Cerebellar cortex (tissue), 1 donor: ENCODE measurements at regions not wholly inside any gene's neighbourhood (a gene's known extent, or its start where the extent isn't known, plus 50 kb on each side); places are given as distances from the start of the nearest gene placed in this dataset.
A peak's percentile ranks its signal among the peaks of the same experiment; 100 is the strongest.
"Not testable (repeated sequence)": the region's sequence is repeated elsewhere in the genome, so short reads cannot be mapped to it uniquely, and the experiment has no call there.

Experiments
- DNase-seq: peaks from one replicate; pipeline ENCODE4 v3.0.0-alpha.2; 2015; ENCODE audit warnings: low spot score

DNA sequence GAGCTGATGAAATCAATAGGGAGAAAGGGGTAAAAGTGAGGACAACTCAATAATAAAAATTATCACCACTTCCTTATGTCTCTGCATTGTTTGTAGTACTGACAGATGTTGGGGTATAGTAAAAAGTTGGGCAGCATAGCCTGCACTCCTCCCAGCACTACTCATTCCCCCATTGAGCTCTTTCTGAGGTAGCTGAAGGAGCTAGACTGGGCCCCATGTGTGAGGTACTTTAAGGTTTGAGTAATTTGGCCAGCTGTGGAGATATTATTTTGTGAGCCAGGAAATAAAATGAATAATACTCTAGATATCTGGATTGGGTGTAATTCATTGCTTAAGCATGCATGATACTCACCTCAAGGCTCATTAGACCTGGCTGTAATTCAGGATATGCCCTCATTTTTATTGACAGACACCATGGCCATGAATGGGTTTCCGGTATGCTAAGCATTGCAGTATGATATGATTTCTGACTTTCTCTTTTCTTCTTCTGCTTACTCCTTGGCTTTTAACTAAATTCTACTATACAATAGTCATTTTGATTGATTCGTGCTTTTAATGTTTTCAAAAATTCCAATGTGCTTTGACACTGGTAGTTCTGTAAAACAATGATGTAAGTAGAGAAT, 283.9 kb upstream of the RIMS1 start:
- no peak for DNase-seq

DNA sequence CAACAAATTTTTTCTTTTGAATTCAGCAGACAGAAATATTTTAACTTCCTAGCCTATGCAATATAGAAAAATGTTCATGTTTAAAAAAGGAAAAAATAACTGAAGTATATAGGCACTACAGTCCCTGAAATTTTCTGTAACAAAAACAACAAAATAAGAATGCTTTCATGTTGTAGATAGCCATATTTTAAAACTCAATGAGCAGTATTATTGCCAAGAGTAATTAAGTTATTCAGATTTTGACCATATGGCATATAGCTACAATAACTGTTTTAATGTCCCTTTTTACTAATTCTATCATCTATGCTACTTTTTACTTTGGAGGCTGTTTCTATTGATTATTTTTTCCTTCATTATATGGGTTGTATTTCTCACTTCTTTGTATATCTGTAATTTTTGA, 283.3 kb upstream of the RIMS1 start:
- no peak for DNase-seq

DNA sequence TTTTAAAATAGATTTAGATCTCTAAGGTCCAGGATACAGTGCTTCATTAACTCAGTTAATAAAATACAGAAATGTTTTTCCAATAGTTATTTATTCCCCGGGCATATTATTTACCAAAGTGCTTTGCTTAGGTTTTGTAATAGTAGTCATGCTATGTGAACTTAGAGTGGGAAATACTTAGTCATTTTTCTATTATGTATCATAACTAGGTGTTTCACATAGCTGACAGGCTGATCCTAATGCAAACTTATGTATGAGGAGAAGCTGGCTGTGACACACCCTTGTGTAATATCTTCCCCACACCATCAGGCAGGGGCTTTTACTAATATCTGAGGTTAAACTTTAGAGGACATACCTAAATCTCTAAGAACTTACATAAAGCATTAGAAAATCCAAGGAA, 277.7 kb upstream of the RIMS1 start:
- no peak for DNase-seq

DNA sequence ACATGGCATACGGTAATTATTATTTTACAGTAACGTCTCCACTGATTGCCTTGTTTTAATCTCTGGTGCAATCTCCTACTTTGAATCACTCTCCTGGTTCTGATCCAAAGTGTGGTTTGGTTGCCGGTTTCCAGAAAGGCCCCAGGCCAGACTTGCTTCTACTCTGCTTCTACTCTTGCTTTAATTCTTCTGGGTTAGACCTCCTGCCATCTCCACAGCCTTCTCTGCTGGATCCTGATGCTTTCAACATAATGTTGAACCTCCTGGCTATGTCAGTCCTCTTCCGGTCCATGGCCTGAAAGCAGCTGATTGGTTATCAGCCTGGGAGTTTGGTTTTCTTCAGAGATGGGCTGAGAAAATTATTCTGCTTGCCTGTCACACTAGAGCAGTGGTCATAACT, 266.5 kb upstream of the RIMS1 start:
- DNase-seq = peak; percentile 47

DNA sequence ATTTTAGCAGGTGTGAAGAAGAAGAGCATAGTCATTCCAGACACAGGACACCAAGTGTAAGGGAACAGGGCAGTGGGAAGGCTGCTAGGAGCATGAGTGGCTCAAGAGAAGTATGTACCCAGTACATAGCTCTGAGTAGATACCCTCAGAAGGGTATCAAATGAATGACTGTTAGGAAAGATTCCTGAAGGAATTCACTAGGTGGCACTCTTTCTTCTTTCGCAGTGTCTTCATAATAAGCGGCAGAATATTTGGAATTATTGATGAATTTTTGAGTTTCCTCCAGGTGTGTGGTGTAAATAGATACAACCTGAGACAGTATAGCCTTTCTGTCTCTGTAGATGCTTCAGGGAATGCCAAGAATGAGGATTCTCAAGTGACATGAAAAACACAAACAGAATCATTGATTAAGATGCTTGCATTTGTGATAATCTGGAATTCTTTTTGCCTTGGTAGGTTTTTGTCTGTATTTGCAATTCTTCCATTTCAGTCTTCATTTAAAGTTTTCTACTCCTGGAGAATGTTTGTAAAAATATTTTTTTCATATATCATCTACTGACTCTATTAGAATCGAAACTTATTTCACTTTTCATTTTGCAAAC, 264.3 kb upstream of the RIMS1 start:
- peak; percentile 65 for DNase-seq

DNA sequence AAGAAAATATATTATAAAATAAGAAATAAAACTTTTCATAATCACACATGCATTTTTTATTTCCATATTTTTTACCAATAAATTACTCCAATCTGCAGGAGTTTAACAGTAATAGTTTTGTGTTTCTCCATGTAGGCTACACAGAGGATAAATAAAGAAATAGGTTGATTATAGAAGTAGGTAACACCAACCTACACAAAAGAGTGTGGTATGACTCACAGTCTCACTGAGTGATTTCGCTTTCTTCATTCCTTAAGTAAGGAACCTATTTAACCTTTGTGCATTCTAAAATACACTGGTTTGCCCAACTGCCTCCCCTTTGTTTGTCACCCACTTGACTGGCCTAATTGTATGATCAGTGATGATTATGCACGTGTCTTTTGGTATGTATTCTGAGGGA, 244.2 kb upstream of the RIMS1 start:
- no peak for DNase-seq

DNA sequence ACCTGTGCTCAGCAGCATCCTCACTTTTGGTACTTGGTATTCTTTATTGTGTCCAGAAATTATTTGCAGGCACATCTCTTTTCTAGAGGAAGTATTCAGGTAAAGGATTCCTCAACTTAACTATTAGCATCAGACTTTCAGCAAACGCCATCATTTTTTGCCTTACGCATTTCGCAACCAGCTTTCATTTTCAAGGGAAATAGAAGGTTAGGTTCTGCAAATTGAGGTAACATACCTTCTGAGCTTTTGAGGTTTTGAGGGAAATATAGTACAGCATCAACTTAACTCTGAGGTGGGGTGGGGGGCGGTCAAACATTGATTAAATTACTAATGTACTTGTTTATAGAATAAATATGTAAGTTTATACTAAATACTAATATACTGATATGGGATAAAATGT, 243.6 kb upstream of the RIMS1 start:
- no peak for DNase-seq

DNA sequence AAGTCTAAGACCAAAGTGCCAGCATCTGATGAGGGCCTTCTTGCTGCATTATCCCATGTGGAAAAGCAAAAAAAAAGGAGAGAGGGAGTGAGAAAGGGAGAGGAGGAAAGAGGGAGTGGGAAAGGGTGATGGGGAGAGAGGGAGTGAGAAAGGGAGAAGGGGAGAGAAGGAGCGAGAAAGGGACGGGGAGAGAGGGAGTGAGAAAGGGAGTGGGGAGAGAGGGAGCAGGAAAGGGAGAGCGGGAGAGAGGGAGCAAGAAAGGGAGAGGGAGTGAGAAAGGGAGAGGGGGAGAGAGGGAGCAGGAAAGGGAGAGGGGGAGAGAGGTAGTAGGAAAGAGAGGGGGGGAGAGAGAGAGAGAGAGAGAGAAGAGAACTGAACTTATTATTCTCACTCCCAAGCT, 241.1 kb upstream of the RIMS1 start:
- no peak for DNase-seq

DNA sequence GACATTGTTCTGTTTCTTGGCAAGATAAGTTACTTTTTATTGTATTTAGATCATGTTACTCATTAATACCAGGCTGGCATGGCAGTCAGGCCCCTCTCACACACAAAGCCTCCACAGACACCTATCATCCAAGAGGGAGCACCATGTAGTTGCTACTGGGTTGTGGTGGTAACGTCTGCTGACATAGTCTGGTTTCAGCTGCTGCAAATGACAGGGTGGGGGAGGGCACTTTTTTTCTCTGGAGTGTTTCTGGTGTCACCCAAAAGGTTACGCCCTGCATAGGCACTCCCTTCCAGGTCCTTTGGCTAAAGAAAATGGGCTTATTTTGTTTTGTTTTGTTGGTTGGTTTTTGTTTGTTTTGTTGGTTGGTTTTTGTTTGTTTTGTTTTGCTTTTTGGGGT, 236.4 kb upstream of the RIMS1 start:
- DNase-seq = no peak

DNA sequence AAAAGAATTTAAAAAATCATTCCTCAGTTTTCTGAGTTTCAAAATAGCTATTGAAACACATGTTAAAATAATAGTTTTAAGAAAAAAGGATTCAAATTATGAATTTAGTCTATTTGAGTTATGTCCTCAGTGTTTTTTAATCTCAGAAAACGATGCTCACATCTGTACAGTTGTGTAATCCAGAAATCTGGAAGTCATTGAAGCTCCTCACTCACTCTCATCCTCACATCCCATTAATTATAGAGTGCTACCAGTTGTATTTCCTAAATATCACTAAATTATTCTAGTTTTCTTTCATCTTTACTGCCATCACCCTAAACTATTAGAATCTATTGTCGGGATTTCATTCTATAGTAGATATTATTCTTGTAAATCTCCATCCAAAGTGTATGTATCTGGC, 234.7 kb upstream of the RIMS1 start:
- DNase-seq = no peak

DNA sequence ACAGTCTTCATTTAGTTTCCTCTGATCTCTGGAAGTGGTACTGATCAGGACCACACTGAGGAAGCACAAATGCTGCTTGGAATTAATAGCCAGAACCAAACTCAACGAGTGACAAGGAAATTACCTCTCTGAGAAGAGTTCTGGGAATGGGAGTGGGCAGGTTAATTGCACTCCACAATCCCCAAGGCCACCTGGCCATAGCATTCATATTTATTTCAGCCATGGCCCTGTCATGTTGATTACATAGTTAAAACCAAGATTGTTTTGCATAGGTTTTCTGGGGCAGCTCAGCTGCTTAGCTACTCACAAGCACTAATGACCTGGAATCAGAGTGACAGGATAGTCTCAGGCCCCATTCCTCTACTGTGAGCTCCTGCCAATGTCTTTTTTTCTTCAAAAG, 230.2 kb upstream of the RIMS1 start:
- DNase-seq = peak; percentile 44

DNA sequence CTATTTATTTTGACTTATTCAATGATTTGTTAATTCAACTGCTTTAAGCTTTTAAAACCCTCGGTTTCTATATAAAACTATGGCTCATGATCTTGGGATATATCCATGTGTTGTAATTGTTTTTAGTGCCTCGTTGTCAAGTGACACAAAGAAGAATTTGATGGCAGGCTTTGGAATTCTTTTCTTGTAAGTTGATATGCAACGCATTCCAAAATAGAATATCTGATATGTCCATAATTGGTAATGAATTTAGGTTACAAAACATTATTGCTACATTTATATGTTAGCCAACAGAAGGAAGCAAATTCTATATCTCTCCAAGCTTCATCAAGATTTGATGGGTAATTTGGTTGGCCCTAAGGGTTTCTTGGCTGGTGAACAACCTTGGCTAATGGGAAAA, 220.4 kb upstream of the RIMS1 start:
- no peak for DNase-seq

DNA sequence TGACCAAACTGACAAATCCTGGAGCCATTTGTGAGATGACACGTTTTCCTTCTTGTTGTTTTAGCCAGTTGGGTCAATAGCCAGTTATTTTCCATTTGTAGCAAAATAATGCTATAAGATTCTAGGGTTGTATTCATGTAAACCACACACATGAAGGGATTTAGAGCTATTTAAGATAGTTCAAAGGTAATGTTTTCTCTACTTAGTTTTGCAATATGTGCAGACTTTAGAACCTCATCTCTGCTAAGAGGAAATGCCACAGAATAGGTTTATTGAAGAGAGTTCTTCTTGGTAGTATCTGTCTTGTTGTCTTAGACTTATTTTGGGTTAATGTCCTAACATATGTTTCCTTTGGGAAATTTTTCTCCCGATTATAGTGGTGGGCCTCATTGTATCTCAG, 213.5 kb upstream of the RIMS1 start:
- no peak for DNase-seq

DNA sequence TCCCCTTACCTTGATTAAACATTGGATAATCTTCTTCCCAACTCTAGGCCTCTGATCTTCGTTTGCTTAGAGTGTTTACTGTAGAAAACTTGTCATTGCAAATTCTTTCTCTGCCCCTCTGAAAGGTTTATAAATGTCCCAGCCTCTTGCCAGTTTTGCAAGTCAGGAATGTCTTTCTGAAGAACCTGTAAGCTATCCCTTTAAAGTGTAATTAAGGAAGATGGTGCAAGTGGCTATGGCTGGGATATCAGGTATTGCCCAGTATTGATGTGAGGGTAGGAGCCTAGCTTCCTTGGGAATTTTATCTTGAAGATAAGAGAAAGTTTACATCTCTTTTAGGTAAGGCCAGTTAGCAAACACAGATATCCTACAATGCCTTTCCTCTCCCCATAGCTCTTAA, 211.0 kb upstream of the RIMS1 start:
- DNase-seq = no peak

DNA sequence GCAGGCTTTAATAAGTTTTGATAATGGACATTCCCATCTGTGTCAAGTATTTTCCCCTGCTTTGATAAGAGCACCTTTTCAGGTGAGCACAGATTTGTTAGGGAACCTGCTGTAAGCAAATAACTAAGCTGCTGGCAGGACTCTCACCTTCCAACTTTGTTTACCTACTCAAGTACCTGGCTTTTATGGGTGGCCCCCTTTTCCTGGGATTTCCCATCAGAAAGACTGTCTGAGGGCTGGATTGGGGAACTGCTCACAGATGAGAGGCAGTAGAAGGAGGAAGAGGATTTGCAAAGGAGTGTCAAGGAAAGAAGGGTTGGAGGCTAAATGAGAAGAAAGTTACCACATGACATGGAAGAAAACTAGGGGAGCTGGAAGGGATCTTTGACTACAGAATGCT, 210.1 kb upstream of the RIMS1 start:
- DNase-seq = no peak

DNA sequence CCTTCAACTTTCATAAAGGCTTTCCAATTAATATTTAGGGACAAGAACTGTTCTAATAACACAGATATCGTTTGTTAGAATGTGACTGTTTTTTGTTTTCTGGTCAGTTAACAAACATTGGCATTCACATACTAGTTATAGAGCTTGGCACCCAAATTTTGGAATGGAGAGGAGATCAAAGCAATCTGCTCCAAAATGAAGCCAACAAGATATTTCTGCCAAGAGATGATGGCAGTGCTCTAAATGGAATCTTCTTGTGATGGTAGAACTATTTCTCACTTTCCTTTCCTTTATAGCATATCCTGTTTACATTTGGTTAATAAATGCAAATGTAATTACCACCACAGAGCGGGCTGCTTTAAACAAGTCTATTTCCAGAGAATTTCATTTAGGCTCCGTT, 208.3 kb upstream of the RIMS1 start:
- DNase-seq = peak; percentile 95

DNA sequence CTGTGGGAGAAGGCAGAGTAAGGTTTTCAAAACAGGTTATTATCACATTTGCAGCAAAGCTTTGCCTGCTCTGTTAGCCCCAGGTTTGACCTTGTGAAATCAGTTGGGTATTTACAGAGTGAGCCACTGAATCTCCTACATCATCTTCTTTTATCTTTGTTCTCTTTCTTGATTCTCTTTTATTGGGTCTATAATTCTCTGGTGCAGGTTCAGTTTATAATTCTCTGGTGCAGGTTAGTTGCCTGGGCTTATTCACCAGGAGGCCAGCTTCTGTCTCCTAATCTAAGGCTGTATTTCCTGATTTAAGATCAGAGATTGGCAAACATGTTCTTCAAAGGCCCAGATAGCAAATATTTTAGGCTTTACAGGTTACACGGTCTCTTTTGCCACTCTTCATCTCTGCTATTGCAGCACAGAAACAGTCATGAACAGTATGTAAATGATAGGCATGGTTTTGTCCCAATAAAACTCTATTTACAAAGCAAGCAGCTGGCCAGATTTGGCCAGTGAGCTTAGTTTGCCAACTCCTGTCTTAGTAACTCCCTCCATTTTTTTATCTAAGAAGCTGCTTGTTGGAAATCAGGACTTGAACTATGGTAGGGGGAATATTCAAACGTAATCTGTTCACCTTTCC, 205.0 kb upstream of the RIMS1 start:
- DNase-seq = no peak

DNA sequence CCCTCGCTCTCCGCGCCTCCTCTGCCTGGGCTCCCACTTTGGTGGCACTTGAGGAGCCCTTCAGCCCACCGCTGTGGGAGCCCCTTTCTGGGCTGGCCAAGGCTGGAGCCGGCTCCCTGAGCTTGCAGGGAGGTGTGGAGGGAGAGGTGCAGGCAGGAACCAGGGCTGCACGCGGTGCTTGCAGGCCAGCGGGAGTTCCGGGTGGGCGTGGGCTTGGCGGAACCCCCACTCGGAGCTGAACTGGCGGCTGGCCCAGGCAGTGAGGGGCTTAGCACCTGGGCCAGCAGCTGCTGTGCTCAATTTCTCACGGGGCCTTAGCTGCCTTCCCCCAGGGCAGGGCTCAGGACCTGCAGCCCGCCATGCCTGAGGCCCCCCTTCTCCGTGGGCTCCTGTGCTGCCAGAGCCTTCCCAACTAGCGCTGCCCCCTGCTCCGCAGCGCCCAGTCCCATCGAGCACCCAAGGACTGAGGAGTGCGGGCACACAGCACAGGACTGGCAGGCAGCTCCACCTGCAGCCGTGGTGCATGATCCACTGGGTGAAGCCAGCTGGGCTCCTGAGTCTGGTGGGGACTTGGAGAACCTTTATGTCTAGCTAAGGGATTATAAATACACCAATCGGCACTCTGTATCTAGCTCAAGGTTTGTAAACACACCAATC, 200.2 kb upstream of the RIMS1 start:
- not testable (repeated sequence) for DNase-seq

DNA sequence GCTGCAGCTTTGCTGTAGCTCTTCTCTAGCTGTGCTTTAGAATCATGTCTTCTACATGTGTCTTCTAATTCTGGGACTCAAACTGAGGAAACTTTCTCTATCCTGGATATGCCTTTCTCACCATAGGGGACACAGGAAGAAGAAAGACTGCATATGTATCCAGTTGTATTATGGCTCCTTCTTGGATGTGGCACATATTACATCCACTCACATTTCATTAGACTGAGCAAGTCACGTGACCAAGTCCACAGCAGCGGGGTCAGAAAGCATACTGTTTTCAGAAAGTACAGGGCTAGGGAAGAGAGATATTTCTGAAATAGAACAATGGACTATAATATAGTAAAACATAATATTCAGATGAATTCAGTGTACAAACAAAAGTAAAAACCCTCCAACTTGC, 187.6 kb upstream of the RIMS1 start:
- DNase-seq = no peak

DNA sequence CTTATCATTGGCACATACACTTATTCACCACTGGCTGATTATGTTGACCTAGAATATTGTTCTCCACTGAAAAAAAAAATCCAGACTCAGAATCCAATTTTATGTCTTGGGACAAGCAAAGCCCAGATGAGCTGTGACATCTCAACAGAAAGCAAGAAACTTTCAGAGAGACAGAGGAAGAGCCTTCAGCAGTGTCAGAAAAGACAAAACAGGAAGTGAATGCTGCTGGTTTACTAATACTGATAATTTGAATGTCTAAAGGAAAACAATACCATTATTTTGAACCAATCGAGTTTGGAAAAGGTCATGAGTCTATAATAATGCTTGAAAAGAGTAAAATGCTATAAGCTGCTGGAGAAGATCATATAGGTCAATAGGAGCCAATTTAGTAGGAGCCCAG, 179.8 kb upstream of the RIMS1 start:
- no peak for DNase-seq

DNA sequence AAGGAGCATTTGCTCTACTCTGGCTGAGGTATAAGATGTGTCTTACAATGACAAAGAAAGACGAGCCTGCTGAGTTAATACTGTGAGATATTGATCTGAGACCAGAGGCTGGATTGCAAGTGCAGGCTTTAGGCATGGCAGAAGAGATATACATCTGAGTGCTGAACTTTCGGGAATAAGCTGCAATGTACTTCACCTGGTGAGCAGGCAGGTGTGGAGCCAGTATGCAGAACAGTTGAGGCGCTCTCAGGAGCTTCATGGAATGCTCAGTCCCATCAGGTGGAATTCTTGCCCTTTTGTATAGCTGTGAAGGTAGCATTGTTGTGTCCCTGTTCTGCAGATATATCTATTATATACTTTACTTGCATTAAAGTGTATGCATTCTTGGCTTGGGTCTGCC, 179.3 kb upstream of the RIMS1 start:
- DNase-seq = no peak

DNA sequence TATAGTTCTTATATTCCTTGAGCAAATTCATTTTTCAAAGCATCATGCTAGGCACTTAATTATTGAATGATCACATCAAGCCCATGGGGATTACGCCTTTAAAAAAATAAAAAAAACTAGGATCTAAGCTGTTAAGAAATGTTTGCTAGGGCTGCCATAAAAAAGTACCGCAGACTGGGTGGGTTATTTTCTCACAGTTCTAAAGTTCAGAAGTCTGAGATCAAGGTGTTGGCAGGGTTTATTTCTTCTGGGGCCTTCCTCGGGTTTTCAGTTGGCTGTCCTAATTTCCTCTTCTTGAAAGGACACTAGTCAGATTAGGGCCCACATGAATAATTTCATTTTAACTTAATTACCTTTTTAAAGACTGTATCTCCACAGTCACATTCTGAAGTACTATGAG, 165.6 kb upstream of the RIMS1 start:
- no peak for DNase-seq

DNA sequence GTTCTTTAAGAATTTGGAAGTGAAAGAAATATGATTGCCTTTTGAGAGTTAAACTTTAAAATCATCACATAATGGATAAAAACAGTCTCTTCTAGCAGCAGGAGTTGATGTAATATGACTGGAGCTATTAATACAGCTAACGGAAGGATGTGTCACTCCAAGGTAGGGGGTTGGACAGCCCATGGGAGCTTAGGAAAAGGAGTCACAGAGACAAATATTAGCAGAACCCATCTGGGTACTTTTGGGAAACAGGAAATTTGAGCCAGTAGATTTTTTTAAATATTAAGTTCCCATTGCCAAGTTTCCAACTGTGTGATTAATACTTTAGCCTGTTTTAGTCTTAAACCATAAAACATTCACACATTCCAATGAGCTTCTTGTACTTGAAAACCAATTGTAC, 164.7 kb upstream of the RIMS1 start:
- peak; percentile 76 for DNase-seq

DNA sequence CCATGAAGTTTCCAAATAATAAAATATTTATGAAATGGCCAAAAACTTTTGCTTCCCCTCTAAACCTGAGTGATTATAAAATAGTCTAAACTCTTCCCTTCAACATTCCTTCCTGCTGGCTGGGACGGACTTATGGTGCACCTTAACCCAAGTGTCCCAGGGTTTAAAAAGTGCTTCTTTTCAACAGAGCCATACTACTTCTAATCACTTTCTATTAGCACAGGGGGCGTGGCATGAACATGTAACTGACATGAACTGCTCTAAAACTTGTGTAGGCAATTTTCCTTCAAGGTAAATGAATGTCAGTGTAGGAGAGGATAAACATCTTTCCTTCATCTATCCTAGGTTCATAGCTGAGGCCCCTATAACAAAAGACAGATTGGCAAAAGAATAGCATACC, 163.6 kb upstream of the RIMS1 start:
- DNase-seq = no peak
